ENCODE measurements at regions not wholly inside any gene's neighbourhood (a gene's known extent, or its start where the extent isn't known, plus 50 kb on each side); places are given as distances from the start of the nearest gene placed in this dataset.

GRCh38 chr12:53830631-53831030, 78.9 kb upstream of the CISTR start:
- 100% methylated on average over 1 of the region's 5 CpGs for WGBS (ENCODE audit: insufficient coverage)
- CTCF ChIA-PET, result no interaction called here
- H3K9me3 Mint-ChIP-seq (ENCODE audit: insufficient read depth), result no peaks in the 10 kb centered on the region

DNA sequence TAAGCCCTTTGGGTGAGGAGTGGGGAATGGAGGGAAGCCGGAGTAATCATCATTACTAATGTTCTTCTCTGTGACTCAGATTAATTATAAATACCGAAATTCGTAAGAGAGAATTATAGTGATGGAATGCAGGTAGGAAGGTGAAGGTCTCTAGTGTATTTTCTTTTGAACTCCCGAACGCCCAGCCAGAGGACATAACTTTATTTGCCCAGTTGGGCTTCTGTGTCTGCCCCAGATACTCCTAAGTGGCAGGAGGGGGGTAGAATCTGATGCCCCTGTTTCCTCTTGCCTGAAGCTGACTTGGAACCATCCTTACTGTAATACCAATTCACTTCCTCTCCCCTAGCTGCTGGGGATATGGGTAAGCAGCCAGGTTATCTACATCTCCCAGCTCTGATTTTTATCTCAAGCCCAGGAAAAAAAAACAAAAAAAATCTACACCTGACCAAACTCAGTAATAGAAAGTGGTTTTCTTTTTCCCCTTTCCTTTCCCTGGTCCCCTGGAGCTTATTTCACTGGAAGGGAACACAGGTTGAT, 84.4 kb upstream of the CISTR start:
- no peaks in the 10 kb centered on the region for H3K36me3 ChIP-seq (replicated peaks in 1 of 2; ENCODE audit: control extremely low read depth in 1 of 2, control insufficient read depth in 1 of 2, extremely low read depth in 1 of 2, insufficient read depth in 2 of 2, low read length in 1 of 2)
- WGBS (ENCODE audit: insufficient coverage), result 54% methylated on average over 4 of the region's 5 CpGs
- H3K27me3 ChIP-seq (replicated peaks in 1 of 4; ENCODE audit: control extremely low read depth in 1 of 4, control insufficient read depth in 3 of 4, insufficient read depth in 4 of 4, low read length in 3 of 4), result peaks cover 0 to 18% (median 3%) of the 10 kb centered on the region in 4 experiments
- POLR2A ChIA-PET, result no interaction called here
- DNase-seq (no peak), ATAC-seq (ENCODE audit: low read depth) (no peak)
- H2AFZ ChIP-seq (ENCODE audit: insufficient read depth, low read depth, low read length, poor library complexity, severe bottlenecking), result no peak overlapping the region
- H3K9ac ChIP-seq (ENCODE audit: low read length), result no peak overlapping the region
- Mint-ChIP-seq H3K4me3 (no peak overlapping the region), H3K27ac (no peak overlapping the region), H3K27me3 (peaks cover 40% of the 10 kb centered on the region), H3K4me1 (no peaks in the 10 kb centered on the region), H3K9me3 (ENCODE audit: insufficient read depth) (no peaks in the 10 kb centered on the region)
- CTCF ChIA-PET, result no interaction called here
- no peak overlapping the region for H3K4me2 ChIP-seq (replicated peaks; ENCODE audit: low read depth, low read length, poor library complexity, severe bottlenecking)
- intact Hi-C loops (cut with micrococcal nuclease), result no loop called here
- no peaks in the 10 kb centered on the region for H4K20me1 ChIP-seq (ENCODE audit: control insufficient read depth, insufficient read depth, low read length, poor library complexity, severe bottlenecking)
- H3K27ac ChIP-seq (ENCODE audit: low read length in 2 of 2), result no peak overlapping the region
- no peaks in the 10 kb centered on the region for H3K79me2 ChIP-seq (ENCODE audit: control insufficient read depth, insufficient read depth, low read length)
- no peak for TF ChIP-seq EZH2 (IDR thresholded peaks at IDR 0.05; ENCODE audit: borderline replicate concordance, insufficient read depth, low read depth, low read length, poor library complexity, severe bottlenecking)
- TF ChIP-seq, protein P1, sequence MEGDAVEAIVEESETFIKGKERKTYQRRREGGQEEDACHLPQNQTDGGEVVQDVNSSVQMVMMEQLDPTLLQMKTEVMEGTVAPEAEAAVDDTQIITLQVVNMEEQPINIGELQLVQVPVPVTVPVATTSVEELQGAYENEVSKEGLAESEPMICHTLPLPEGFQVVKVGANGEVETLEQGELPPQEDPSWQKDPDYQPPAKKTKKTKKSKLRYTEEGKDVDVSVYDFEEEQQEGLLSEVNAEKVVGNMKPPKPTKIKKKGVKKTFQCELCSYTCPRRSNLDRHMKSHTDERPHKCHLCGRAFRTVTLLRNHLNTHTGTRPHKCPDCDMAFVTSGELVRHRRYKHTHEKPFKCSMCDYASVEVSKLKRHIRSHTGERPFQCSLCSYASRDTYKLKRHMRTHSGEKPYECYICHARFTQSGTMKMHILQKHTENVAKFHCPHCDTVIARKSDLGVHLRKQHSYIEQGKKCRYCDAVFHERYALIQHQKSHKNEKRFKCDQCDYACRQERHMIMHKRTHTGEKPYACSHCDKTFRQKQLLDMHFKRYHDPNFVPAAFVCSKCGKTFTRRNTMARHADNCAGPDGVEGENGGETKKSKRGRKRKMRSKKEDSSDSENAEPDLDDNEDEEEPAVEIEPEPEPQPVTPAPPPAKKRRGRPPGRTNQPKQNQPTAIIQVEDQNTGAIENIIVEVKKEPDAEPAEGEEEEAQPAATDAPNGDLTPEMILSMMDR (IDR thresholded peaks at IDR 0.05), result no peak
- H3K9me3 ChIP-seq (ENCODE audit: control extremely low read depth in 1 of 3, control insufficient read depth in 2 of 3, insufficient read depth in 1 of 3, low read length in 2 of 3), result no peaks in the 10 kb centered on the region
- no peak overlapping the region for H3K4me3 ChIP-seq (ENCODE audit: control extremely low read depth in 1 of 5, extremely low read depth in 1 of 5, insufficient read depth in 1 of 5, low read depth in 2 of 5, low read length in 4 of 5)
- H3K4me1 ChIP-seq (ENCODE audit: control insufficient read depth in 2 of 2, insufficient read depth in 2 of 2, low read length in 2 of 2), result no peaks in the 10 kb centered on the region

More at GRCh38 chr12:53830631-53831030, 78.9 kb upstream of the CISTR start:
- POLR2A ChIA-PET, result no interaction called here
- H2AFZ ChIP-seq (ENCODE audit: insufficient read depth, low read depth, low read length, poor library complexity, severe bottlenecking), result no peak overlapping the region
- no peak overlapping the region for H3K9ac ChIP-seq (ENCODE audit: low read length)
- H3K79me2 ChIP-seq (ENCODE audit: control insufficient read depth, insufficient read depth, low read length), result no peaks in the 10 kb centered on the region
- H3K9me3 ChIP-seq (ENCODE audit: control extremely low read depth in 1 of 3, control insufficient read depth in 2 of 3, insufficient read depth in 1 of 3, low read length in 2 of 3), result no peaks in the 10 kb centered on the region
- no peak overlapping the region for H3K4me2 ChIP-seq (replicated peaks; ENCODE audit: low read depth, low read length, poor library complexity, severe bottlenecking)
- intact Hi-C loops (cut with micrococcal nuclease), result no loop called here
- Mint-ChIP-seq H3K27me3 (peaks cover 16% of the 10 kb centered on the region), H3K4me1 (no peaks in the 10 kb centered on the region), H3K4me3 (no peak overlapping the region), H3K27ac (no peak overlapping the region)
- no peak overlapping the region for H3K4me3 ChIP-seq (ENCODE audit: control extremely low read depth in 1 of 5, extremely low read depth in 1 of 5, insufficient read depth in 1 of 5, low read depth in 2 of 5, low read length in 4 of 5)
- no peaks in the 10 kb centered on the region for H4K20me1 ChIP-seq (ENCODE audit: control insufficient read depth, insufficient read depth, low read length, poor library complexity, severe bottlenecking)
- H3K4me1 ChIP-seq (ENCODE audit: control insufficient read depth in 2 of 2, insufficient read depth in 2 of 2, low read length in 2 of 2), result no peaks in the 10 kb centered on the region
- H3K27me3 ChIP-seq (replicated peaks in 1 of 4; ENCODE audit: control extremely low read depth in 1 of 4, control insufficient read depth in 3 of 4, insufficient read depth in 4 of 4, low read length in 3 of 4), result peaks cover 0 to 13% (median 3%) of the 10 kb centered on the region in 4 experiments
- no peak overlapping the region for H3K27ac ChIP-seq (ENCODE audit: low read length in 2 of 2)
- H3K36me3 ChIP-seq (replicated peaks in 1 of 2; ENCODE audit: control extremely low read depth in 1 of 2, control insufficient read depth in 1 of 2, extremely low read depth in 1 of 2, insufficient read depth in 2 of 2, low read length in 1 of 2), result no peaks in the 10 kb centered on the region
- TF ChIP-seq, protein P1 (IDR thresholded peaks at IDR 0.05), result no peak
- no peak for TF ChIP-seq EZH2 (IDR thresholded peaks at IDR 0.05; ENCODE audit: borderline replicate concordance, insufficient read depth, low read depth, low read length, poor library complexity, severe bottlenecking)
- no peak for ATAC-seq (ENCODE audit: low read depth)
- DNase-seq, result no peak
